Pons (tissue), 1 donor: ENCODE measurements at regions not wholly inside any gene's neighbourhood (a gene's known extent, or its start where the extent isn't known, plus 50 kb on each side); places are given as distances from the start of the nearest gene placed in this dataset.

Experiments used
- DNase-seq: peaks from one replicate; pipeline ENCODE4 v3.0.0-alpha.2; 2016; ENCODE audit warnings: low spot score

GRCh38 chr4:111713276-111713675, 432.0 kb upstream of the FAM241A start:
- no peak for DNase-seq

GRCh38 chr4:111717921-111718320, 427.3 kb upstream of the FAM241A start:
- peak; percentile 7 for DNase-seq

GRCh38 chr4:111718763-111719559, 426.3 kb upstream of the FAM241A start:
- DNase-seq = no peak

GRCh38 chr4:111720866-111721265, 424.4 kb upstream of the FAM241A start:
- DNase-seq = no peak

- DNase-seq = no peak
These were observed 423.0 kb upstream of the FAM241A start for GRCh38 chr4:111722213-111722720.

- no peak for DNase-seq
These were observed 408.7 kb upstream of the FAM241A start for GRCh38 chr4:111736516-111736915.

- DNase-seq = no peak
These were observed 400.4 kb upstream of the FAM241A start for GRCh38 chr4:111744847-111745246.

GRCh38 chr4:111748157-111748556, 397.1 kb upstream of the FAM241A start:
- DNase-seq = no peak

- no peak for DNase-seq
These were observed 391.3 kb upstream of the FAM241A start for GRCh38 chr4:111754003-111754402.

GRCh38 chr4:111755571-111755970, 389.7 kb upstream of the FAM241A start:
- DNase-seq = no peak

GRCh38 chr4:111761531-111761930, 383.7 kb upstream of the FAM241A start:
- DNase-seq = no peak

- DNase-seq = no peak
These were observed 374.7 kb upstream of the FAM241A start for GRCh38 chr4:111770514-111770913.

- no peak for DNase-seq
These were observed 371.4 kb upstream of the FAM241A start for GRCh38 chr4:111773858-111774257.

- DNase-seq = no peak
These were observed 369.5 kb upstream of the FAM241A start for GRCh38 chr4:111775556-111776297.

GRCh38 chr4:111776561-111776960, 368.7 kb upstream of the FAM241A start:
- no peak for DNase-seq

- DNase-seq = peak; percentile 8
These were observed 366.7 kb upstream of the FAM241A start for GRCh38 chr4:111778543-111778942.

- no peak for DNase-seq
These were observed 364.3 kb upstream of the FAM241A start for GRCh38 chr4:111780965-111781364.

GRCh38 chr4:111781611-111782010, 363.6 kb upstream of the FAM241A start:
- no peak for DNase-seq

- no peak for DNase-seq
These were observed 357.2 kb upstream of the FAM241A start for GRCh38 chr4:111788099-111788498.

- no peak for DNase-seq
These were observed 355.2 kb upstream of the FAM241A start for GRCh38 chr4:111789901-111790640.

GRCh38 chr4:111792632-111793031, 352.6 kb upstream of the FAM241A start:
- no peak for DNase-seq

GRCh38 chr4:111793433-111794091, 351.7 kb upstream of the FAM241A start:
- DNase-seq = peak; percentile 5
